ENCODE measurements at regions not wholly inside any gene's neighbourhood (a gene's known extent, or its start where the extent isn't known, plus 50 kb on each side); places are given as distances from the start of the nearest gene placed in this dataset.

- TF ChIP-seq CTCF (IDR thresholded peaks at IDR 0.05) (no peak), POLR2A (IDR thresholded peaks at IDR 0.05) (no peak)
These were observed 854.8 kb upstream of the SEL1L start for GRCh38 chr14:82388488-82388887.
